ENCODE measurements at regions not wholly inside any gene's neighbourhood (a gene's known extent, or its start where the extent isn't known, plus 50 kb on each side); places are given as distances from the start of the nearest gene placed in this dataset.

- TF ChIP-seq, protein P1, sequence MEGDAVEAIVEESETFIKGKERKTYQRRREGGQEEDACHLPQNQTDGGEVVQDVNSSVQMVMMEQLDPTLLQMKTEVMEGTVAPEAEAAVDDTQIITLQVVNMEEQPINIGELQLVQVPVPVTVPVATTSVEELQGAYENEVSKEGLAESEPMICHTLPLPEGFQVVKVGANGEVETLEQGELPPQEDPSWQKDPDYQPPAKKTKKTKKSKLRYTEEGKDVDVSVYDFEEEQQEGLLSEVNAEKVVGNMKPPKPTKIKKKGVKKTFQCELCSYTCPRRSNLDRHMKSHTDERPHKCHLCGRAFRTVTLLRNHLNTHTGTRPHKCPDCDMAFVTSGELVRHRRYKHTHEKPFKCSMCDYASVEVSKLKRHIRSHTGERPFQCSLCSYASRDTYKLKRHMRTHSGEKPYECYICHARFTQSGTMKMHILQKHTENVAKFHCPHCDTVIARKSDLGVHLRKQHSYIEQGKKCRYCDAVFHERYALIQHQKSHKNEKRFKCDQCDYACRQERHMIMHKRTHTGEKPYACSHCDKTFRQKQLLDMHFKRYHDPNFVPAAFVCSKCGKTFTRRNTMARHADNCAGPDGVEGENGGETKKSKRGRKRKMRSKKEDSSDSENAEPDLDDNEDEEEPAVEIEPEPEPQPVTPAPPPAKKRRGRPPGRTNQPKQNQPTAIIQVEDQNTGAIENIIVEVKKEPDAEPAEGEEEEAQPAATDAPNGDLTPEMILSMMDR (IDR thresholded peaks at IDR 0.05) = no peak
- TF ChIP-seq POLR2A (IDR thresholded peaks at IDR 0.05) = no peak
Measured at GRCh38 chr7:26992670-26993069, 103.1 kb downstream of the HOXA1 start.

Data from lower leg skin (tissue), 3 donors.